SK-N-SH treated with all-trans-retinoic acid at 6 μM for 48 hours (cell line): ENCODE measurements at regions not wholly inside any gene's neighbourhood (a gene's known extent, or its start where the extent isn't known, plus 50 kb on each side); places are given as distances from the start of the nearest gene placed in this dataset.

ENCODE experiments used
- ATAC-seq: fragments of 200-7000 bp; cut with Tn5 transposase; 3 replicates; pipeline ENCODE4 v1.9.1; 2020; ENCODE audit warnings: mild to moderate bottlenecking, moderate library complexity
- BACH2 ChIP-seq: fragments of 250-450 bp; sonication (Bioruptor Pico); IDR thresholded peaks from 2 replicates; pipeline ENCODE4 v1.9.0; 2021; ENCODE audit warnings: mild to moderate bottlenecking, borderline replicate concordance
- CREB5 ChIP-seq: fragments of 250-450 bp; sonication (Bioruptor Pico); IDR thresholded peaks from 2 replicates; pipeline ENCODE4 v1.5.1; 2020; ENCODE audit warnings: low read depth, mild to moderate bottlenecking, moderate library complexity
- CSRNP3 ChIP-seq: fragments of 250-450 bp; sonication (Bioruptor Pico); IDR thresholded peaks from 2 replicates; pipeline ENCODE4 v1.5.1; 2021; ENCODE audit warnings: mild to moderate bottlenecking, moderate library complexity
- ESRRG ChIP-seq: fragments of 250-450 bp; sonication (Bioruptor Pico); IDR thresholded peaks from 2 replicates; pipeline ENCODE4 v1.6.1; 2021; ENCODE audit warnings: mild to moderate bottlenecking
- GLIS3 ChIP-seq: fragments of 250-450 bp; sonication (Bioruptor Pico); IDR thresholded peaks from 2 replicates; pipeline ENCODE4 v1.5.0; 2020; ENCODE audit warnings: mild to moderate bottlenecking, moderate library complexity
- ISL1 ChIP-seq: fragments of 250-450 bp; sonication (Bioruptor Pico); IDR thresholded peaks from 2 replicates; pipeline ENCODE4 v2.1.2; 2022; ENCODE audit warnings: mild to moderate bottlenecking, moderate library complexity
- PATZ1 ChIP-seq: fragments of 250-450 bp; sonication (Bioruptor Pico); IDR thresholded peaks from 2 replicates; pipeline ENCODE4 v1.8.0; 2020; ENCODE audit warnings: mild to moderate bottlenecking, moderate library complexity, borderline replicate concordance
- POU6F1 ChIP-seq: fragments of 250-450 bp; sonication (Bioruptor Pico); IDR thresholded peaks from 2 replicates; pipeline ENCODE4 v1.8.0; 2021; ENCODE audit warnings: low read depth, mild to moderate bottlenecking, moderate library complexity, borderline replicate concordance
- PPARA ChIP-seq: fragments of 250-450 bp; sonication (Bioruptor Pico); IDR thresholded peaks from 2 replicates; pipeline ENCODE4 v1.5.0; 2020; ENCODE audit warnings: mild to moderate bottlenecking, borderline replicate concordance
- RARB ChIP-seq: fragments of 250-450 bp; sonication (Bioruptor Pico); IDR thresholded peaks from 2 replicates; pipeline ENCODE4 v1.8.0; 2021; ENCODE audit warnings: mild to moderate bottlenecking, moderate library complexity
- SNAI2 ChIP-seq: fragments of 250-450 bp; sonication (Bioruptor Pico); IDR thresholded peaks from 2 replicates; pipeline ENCODE4 v1.5.0; 2020; ENCODE audit warnings: mild to moderate bottlenecking, moderate library complexity
- TCF4 ChIP-seq: fragments of 250-450 bp; sonication (Bioruptor Pico); IDR thresholded peaks from 2 replicates; pipeline ENCODE4 v1.8.0; 2021; ENCODE audit warnings: mild to moderate bottlenecking, moderate library complexity, borderline replicate concordance
- TOX ChIP-seq: fragments of 250-450 bp; sonication (Bioruptor Pico); IDR thresholded peaks from 2 replicates; pipeline ENCODE4 v1.8.0; 2021; ENCODE audit warnings: mild to moderate bottlenecking, moderate library complexity, borderline replicate concordance
- ZC3H10 ChIP-seq: fragments of 250-450 bp; sonication (Bioruptor Pico); IDR thresholded peaks from 2 replicates; pipeline ENCODE4 v1.5.1; 2021; ENCODE audit warnings: mild to moderate bottlenecking, moderate library complexity
- ZFP3 ChIP-seq: fragments of 250-450 bp; sonication (Bioruptor Pico); IDR thresholded peaks from 2 replicates; pipeline ENCODE4 v1.5.0; 2020; ENCODE audit warnings: mild to moderate bottlenecking, moderate library complexity
- ZFP30 ChIP-seq: fragments of 450-650 bp; formaldehyde crosslinking; IDR thresholded peaks from 2 replicates; pipeline ENCODE4 v1.5.0; 2022; ENCODE audit warnings: mild to moderate bottlenecking, moderate library complexity
- ZNF565 ChIP-seq: fragments of 450-650 bp; formaldehyde crosslinking; conservative IDR thresholded peaks from 2 replicates; pipeline ENCODE4 v1.5.0; 2020; ENCODE audit warnings: low read depth, mild to moderate bottlenecking, moderate library complexity
- ZNF8 ChIP-seq: fragments of 450-650 bp; formaldehyde crosslinking; IDR thresholded peaks from 2 replicates; pipeline ENCODE4 v1.5.0; 2020; ENCODE audit warnings: mild to moderate bottlenecking, moderate library complexity

GRCh38 chr21:23247334-23247733 lies 2249.1 kb downstream of the NCAM2 start:
- TF ChIP-seq ZNF565 (CRISPR knock-in tag), result no peak
- TF ChIP-seq TOX (CRISPR knock-in tag), result no peak
- no peak for TF ChIP-seq CREB5 (CRISPR knock-in tag)
- TF ChIP-seq SNAI2 (CRISPR knock-in tag), result no peak
- no peak for TF ChIP-seq ZNF8 (CRISPR knock-in tag)
- no peak for TF ChIP-seq BACH2 (CRISPR knock-in tag)
- no peak for TF ChIP-seq ESRRG (CRISPR knock-in tag)
- no peak for TF ChIP-seq TCF4 (CRISPR knock-in tag)
- TF ChIP-seq POU6F1 (CRISPR knock-in tag), result no peak
- no peak for TF ChIP-seq GLIS3
- TF ChIP-seq ZC3H10 (CRISPR knock-in tag), result no peak
- TF ChIP-seq PPARA (CRISPR knock-in tag), result no peak
- TF ChIP-seq RARB (CRISPR knock-in tag), result no peak
- TF ChIP-seq PATZ1 (CRISPR knock-in tag), result no peak
- no peak for TF ChIP-seq CSRNP3 (CRISPR knock-in tag)
- no peak for ATAC-seq

GRCh38 chr21:23245255-23245654 lies 2247.0 kb downstream of the NCAM2 start:
- ATAC-seq, result no peak

More at GRCh38 chr21:23245255-23245654, 2247.0 kb downstream of the NCAM2 start:
- TF ChIP-seq BACH2 (CRISPR knock-in tag) (no peak), PATZ1 (CRISPR knock-in tag) (no peak), ISL1 (CRISPR knock-in tag) (no peak), ZFP30 (CRISPR knock-in tag) (no peak), ZFP3 (CRISPR knock-in tag) (no peak), CSRNP3 (CRISPR knock-in tag) (no peak)
